GM18909 (cell line): ENCODE measurements at regions not wholly inside any gene's neighbourhood (a gene's known extent, or its start where the extent isn't known, plus 50 kb on each side); places are given as distances from the start of the nearest gene placed in this dataset.

Experiments used
- ATAC-seq: cut with Tn5 transposase; IDR thresholded peaks from one replicate; pipeline ENCODE4 v1.9.1; 2021; ENCODE audit warnings: mild to moderate bottlenecking; ENCODE audit not compliant: unreplicated experiment, poor library complexity

DNA sequence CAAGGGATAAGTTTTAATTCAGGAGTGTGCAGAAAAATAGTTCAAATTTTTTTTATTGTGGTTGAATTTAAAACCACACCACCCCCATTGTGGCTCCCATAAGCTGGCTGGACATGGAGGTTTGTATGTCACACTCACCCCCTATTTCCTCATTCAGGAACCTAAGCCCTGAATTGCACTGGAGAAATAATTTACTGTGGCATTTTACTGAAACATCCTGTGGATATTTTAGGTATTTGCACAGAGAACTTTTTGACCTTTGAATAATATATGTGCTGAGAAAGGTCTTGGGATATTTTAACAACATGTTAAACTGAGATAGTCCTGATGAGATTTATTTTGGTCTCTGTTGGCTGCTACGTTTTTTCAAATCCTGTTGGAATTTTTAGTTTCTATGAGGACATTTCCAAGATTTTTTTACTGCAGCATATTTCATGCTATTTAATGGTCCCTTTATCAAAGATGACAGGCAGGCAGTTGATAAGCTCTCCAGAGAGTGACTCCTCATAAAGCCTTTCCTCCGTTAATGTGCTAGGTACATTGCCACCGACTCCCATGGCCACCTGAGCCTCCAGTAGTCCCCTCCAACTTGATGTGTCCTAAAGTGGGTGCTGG, 51.2 kb upstream of the PALM2AKAP2 start:
- ATAC-seq, result no peak

- ATAC-seq, result no peak
These were observed 50.5 kb upstream of the PALM2AKAP2 start for GRCh38 chr9:109729513-109729912.
